Renal cortex interstitium (tissue), 11 donors: ENCODE measurements at regions not wholly inside any gene's neighbourhood (a gene's known extent, or its start where the extent isn't known, plus 50 kb on each side); places are given as distances from the start of the nearest gene placed in this dataset.

ENCODE experiments used
- DNase-seq, 11 donors: peaks; one replicate each; pipeline ENCODE4 v3.0.0-alpha.2; 2013; ENCODE audit warnings: low read depth in 9 of 11, low spot score in 4 of 11; ENCODE audit errors: extremely low read depth in 1 of 11

GRCh38 chr4:36677112-36677511, 395.7 kb downstream of the DTHD1 start:
- DNase-seq = no peak

DNA sequence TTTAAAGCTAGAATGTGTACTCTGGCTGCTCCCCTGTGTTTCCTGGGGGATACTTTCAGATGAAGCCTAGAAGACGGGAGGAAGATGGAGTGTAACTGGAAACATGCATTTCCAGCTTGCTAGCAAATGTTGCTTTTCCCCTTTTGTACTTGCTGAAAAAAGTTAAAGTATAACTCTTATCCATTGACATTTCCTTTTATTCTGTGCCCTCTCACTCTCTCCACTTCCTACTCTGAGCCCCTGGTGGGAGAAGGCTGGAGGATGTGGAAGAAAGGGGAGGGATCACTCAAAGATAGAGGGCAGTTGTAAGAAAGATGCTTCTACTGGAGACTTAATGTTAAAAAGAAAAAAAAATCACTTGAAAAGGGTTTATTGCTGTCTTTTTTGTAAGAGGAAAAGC, 396.5 kb downstream of the DTHD1 start:
- no peak for DNase-seq

DNA sequence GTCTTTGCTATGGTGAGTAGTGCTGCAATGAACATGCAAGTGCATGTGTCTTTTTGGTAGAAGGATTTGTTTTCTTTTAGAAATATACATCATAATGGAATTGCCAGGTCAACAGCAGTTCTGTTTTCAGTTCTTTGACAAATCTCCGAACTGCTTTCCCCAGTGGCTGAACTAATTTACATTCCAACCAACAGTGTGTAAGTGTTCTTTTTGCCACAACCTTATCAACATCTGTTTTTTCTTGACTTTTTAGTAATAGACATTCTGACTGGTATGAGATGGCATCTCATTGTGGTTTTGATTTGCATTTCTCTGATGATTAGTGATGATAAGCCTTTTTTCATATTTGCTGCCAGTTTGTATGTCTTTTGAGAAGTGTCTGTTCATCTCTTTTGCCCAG, 406.3 kb downstream of the DTHD1 start:
- no peak for DNase-seq

- no peak for DNase-seq
Observed at GRCh38 chr4:36692586-36692985, 411.2 kb downstream of the DTHD1 start.

GRCh38 chr4:36702245-36702644, 420.8 kb downstream of the DTHD1 start:
- no peak for DNase-seq

DNA sequence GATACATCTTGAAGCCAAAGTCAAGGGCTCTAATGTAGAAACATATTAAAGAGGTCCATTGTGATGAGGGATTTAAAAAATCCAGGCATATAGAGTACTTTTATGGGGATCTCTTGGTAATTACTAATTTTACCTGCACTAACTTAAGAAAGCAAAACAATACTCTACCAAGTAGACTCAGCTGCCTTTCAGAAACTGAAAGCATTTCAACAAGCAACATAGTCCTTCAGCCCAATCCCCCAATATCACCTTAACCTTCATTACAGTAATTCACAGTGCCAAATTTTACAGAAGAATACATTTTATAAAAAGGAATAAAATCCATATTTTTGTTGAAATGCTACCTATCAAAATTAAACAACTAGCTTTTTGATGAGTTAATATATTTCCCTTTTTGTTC, 422.9 kb downstream of the DTHD1 start:
- no peak for DNase-seq

DNA sequence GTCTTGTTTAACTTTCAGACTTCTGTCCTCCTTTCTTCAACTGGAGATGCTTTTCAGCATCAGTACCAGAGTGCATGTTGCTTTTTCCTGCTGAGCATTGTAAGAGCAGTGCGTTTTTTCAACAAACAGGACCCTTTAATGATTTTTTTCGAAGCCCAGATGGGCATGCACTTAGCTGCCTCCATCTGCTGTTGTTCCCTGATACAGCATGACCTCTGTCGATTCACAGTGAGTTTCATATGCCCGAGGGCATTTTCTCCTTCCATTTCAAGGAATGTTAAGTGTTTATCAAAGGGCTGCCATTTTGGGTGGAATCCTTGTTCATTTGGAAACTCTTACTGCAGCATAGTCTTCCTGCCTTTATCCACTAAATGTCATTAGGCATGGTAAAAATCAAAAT, 428.6 kb downstream of the DTHD1 start:
- DNase-seq = no peak

DNA sequence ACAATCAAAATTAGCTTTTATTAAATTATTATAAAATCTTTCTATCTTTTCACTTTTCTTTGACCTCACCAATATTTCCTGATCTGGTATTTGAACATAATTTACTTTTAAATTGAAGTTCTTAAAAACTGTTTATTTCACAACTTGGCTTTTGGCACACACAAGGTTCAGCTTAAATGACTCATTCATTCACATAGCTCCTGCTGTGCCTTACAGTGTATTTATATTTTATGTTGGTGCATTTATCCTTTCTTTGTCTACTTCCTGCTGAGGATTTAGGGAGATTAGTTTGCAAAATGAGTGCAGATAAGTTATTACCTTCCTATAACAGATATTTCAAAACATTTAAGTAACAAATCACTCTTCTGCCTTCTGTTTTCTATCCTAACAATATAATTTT, 430.6 kb downstream of the DTHD1 start:
- DNase-seq = no peak

DNA sequence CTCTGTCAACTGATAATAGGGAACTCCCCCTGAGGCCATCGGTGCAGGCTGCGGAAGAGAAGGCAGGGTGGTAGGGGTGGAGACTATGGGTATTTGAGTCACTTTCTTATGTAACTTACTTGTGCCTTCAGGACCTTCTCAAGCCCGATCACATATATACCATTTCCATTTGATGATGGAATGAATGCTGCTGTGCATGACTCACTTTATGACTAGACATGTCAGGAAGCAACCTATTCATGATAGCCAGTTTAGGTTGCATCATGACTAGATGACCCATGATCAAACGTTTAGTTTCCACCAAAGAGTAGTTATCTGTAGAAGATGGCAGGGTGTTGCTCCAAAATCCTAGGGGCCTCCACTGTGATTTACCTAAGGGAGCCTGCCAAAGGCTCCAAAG, 435.5 kb downstream of the DTHD1 start:
- no peak for DNase-seq

DNA sequence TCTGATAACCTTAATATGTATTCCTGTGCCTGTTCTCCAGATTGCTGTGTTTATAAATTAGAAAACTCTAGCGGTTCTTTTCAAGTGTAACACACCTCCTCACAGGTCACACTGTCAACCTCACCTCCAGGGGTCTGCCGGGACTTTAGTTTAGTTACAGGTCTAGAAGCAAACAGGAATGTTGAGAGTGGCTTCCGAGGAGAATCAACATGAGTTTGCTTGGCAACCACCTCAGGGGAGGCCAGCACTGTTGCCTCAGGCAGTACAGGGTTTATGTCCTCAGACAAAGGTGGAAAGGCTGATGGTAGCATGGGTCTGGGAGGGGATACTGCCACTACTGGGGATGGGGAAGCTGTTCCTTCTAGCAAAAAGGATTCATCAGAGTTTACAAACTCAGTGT, 438.0 kb downstream of the DTHD1 start:
- no peak for DNase-seq

DNA sequence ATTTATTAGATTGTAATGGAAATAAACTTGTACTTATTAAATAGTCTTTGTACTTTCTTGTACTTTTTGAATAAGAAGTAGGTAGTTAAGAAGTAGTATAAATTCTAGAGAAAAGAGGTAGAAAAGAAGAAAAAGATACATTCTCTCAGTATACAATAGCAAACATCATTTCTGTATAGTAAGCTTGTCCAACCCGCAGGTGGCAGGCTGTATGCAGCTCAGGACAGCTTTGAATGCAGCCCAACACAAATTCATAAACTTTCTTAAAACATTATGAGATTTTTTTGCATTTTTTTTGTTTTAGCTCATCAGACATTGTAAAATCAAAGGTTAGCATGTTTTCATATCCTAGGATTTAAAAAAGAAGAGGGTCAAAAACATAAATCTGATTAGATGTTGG, 441.6 kb downstream of the DTHD1 start:
- DNase-seq = no peak

DNA sequence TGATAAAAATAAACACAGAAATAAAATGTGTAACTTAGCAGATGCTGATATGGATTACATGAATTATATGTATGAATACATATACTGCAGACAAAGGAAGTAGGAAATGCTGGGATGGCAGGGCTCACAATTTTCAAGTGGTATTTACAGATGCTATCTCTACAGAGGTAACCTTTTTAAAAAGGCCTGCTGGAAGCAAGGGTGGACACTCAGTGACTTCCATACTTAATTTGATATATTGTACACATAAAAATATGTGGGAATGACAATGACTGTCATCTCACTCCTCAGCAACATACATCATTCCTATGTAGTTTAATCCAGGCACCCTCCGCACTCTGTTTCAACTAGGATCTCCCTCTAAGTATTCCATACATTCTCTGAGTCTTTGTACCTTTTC, 452.9 kb downstream of the DTHD1 start:
- DNase-seq = no peak

- DNase-seq = no peak
Observed at GRCh38 chr4:36737691-36738090, 456.3 kb downstream of the DTHD1 start.

DNA sequence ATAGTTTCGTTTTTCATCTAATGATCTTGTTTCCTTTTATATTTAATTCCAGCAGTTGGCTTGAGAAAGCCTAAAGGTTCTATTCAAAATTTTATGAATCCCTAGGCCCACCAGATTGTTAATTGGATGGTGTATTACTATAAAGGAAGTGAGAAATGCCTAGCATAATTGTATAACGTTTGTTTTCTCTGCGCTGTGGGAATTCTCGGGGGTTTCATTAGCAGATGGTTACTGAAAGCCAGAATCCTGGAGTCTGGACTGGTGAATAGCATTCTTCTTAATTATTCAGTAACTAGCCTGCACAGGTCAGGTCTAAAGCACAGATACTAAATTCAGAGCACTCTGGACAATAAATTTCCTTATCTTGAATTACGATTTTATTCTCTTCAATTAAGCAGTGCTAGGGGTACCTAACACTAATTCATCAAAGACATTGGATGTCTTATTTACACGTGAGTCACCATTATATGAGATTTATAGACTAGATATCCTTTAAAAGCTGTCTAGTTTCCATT, 459.4 kb downstream of the DTHD1 start:
- DNase-seq = no peak

DNA sequence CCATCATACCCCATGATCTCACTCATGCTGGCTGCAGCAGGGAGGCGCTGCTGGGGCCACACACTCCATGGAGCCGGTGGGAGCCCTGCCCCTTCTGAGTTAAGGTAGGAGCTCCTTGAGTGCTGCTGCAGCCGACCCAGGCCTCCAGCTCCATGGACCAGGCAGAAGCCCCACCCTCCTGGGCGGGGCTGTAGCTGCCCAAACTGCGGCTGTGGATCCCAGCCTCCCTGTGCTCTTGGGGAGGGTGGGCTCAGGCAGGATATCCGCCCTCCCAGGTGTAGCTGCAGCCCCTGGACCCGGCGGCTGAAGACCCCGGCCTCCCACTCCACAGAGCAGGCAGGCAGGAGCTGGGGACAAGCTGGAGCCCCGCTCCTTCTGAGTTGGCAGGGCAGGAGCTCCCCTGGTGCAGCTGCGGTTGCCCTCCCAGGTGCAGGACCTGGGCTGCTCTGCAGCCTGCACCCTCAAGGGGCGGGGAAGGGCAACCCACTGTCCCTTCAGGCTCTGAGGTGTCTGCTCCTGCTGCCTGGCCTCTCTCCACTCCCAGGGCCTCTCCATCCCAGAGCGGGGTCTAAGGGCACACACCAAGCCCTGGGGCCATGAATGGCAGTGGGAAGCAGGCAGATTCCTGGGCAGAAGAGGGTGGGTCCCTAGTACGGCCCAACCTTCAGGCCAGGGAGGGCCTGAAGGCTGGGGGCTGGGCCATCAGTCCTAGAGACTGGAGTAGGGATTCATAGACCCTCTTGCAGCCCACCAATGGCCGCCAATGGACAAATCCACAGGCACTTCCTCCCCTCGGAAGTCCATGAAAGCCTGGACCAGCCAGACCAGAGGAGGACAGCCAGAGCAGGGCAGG, 466.1 kb downstream of the DTHD1 start:
- no peak for DNase-seq

- DNase-seq = no peak
Observed at GRCh38 chr4:36753048-36753447, 471.6 kb downstream of the DTHD1 start.

GRCh38 chr4:36757580-36758311, 476.3 kb downstream of the DTHD1 start:
- DNase-seq = no peak

- DNase-seq = no peak
Observed at GRCh38 chr4:36758312-36759178, 477.1 kb downstream of the DTHD1 start.

DNA sequence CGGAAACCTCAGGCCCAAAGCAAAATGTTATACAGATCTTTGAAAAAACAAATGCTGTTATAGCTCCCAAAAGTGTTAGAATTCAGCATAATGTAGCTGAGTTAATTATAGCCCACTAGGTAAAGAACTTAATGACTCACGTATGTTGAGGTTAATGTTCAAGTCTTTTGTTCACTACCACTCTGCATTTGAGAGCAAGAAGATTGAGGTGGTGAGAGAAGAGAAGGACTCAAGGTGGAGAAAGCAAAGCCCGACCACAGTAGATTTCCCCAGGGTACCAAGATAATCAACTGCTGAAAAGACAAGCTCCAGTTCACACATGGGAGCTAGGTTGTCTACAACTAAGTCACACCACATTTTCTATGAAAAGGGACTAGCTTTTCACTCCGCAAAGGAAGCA, 480.2 kb downstream of the DTHD1 start:
- DNase-seq = no peak

GRCh38 chr4:36763814-36764213, 480.7 kb upstream of the NWD2 start:
- no peak for DNase-seq
